A549 (cell line): ENCODE measurements at regions not wholly inside any gene's neighbourhood (a gene's known extent, or its start where the extent isn't known, plus 50 kb on each side); places are given as distances from the start of the nearest gene placed in this dataset.

Experiments
- ATAC-seq, 2 experiments: fragments of 200-7000 bp in 1 of 2; fragments of >200 bp in 1 of 2; cut with Nextera tagmentation in 1 of 2; cut with Tn5 transposase in 1 of 2; 3 replicates each; pipeline versions ENCODE4 v1.8.0 to v1.9.1; 2018 to 2020; ENCODE audit warnings: mild to moderate bottlenecking in 1 of 2, moderate library complexity in 1 of 2
- CTCF ChIA-PET: fragments of 300-600 bp; sonication (Branson Sonifier 250); formaldehyde crosslinking; extraction: SDS; loops from one replicate; lab custom pipeline; 2021; ENCODE audit warnings: antibody characterized with exemption, inconsistent platforms; lab: Yijun Ruan, JAX
- POLR2A ChIA-PET: fragments of 350-600 bp; formaldehyde crosslinking; extraction: SDS; loops from one replicate; lab custom pipeline; 2021; ENCODE audit warnings: antibody characterized with exemption, inconsistent platforms; lab: Yijun Ruan, JAX
- DNase-seq, 2 experiments: peaks; one replicate each; pipeline versions ENCODE4 v3.0.0 to v3.0.0-alpha.2; 2011 to 2016; ENCODE audit warnings: low read depth in 1 of 2, low spot score in 1 of 2
- FAIRE-seq: peaks from 2 replicates; lab custom pipeline; 2011; peaks lifted over from hg19 to GRCh38; lab: Jason Lieb, UNC
- H3K27ac ChIP-seq, 2 experiments: fragments of >200 bp; sonication (Bioruptor Twin); formaldehyde crosslinking; 3 replicates each; pipeline ENCODE4 v1.5.1; 2016 to 2017
- H3K4me1 ChIP-seq: fragments of >200 bp; sonication (Bioruptor Twin); formaldehyde crosslinking; 3 replicates; pipeline ENCODE4 v1.6.1; 2016
- H3K4me2 ChIP-seq: fragments of >200 bp; sonication (Bioruptor Twin); formaldehyde crosslinking; 3 replicates; pipeline ENCODE4 v1.6.1; 2016
- H3K4me3 ChIP-seq: fragments of >200 bp; sonication (Bioruptor Twin); formaldehyde crosslinking; 3 replicates; pipeline ENCODE4 v1.5.1; 2016
- H3K9me3 ChIP-seq: fragments of >200 bp; sonication (Bioruptor Twin); formaldehyde crosslinking; 3 replicates; pipeline ENCODE4 v1.6.1; 2016
- ATOH8 ChIP-seq: fragments of 250-450 bp; sonication (Bioruptor Pico); IDR thresholded peaks from 2 replicates; pipeline ENCODE4 v1.5.0; 2020; ENCODE audit warnings: low read depth, mild to moderate bottlenecking, moderate library complexity
- BCL3 ChIP-seq: fragments of >200 bp; sonication (Bioruptor Twin); formaldehyde crosslinking; IDR thresholded peaks from 3 replicates; pipeline ENCODE4 v1.6.1; 2016
- CBX2 ChIP-seq: fragments of 200-600 bp; sonication (generic); IDR thresholded peaks from 2 replicates; pipeline ENCODE4 v1.6.1; 2016; ENCODE audit warnings: low read depth, mild to moderate bottlenecking, borderline replicate concordance
- CBX8 ChIP-seq: fragments of 200-600 bp; sonication (generic); IDR thresholded peaks from 2 replicates; pipeline ENCODE4 v1.6.1; 2016
- EHMT2 ChIP-seq: fragments of 200-600 bp; sonication (generic); IDR thresholded peaks from 2 replicates; pipeline ENCODE4 v1.6.1; 2016; ENCODE audit warnings: antibody characterized with exemption, low read depth, mild to moderate bottlenecking, moderate library complexity
- HMGXB4 ChIP-seq: fragments of 250-450 bp; sonication (Bioruptor Pico); IDR thresholded peaks from 2 replicates; pipeline ENCODE4 v1.5.0; 2021; ENCODE audit warnings: mild to moderate bottlenecking, moderate library complexity, borderline replicate concordance
- MAFK ChIP-seq: fragments of 450-650 bp; IDR thresholded peaks from 2 replicates; pipeline ENCODE4 v1.6.1; 2014; ENCODE audit not compliant: partially characterized antibody
- MYC ChIP-seq: IDR thresholded peaks from 2 replicates; pipeline ENCODE4 v1.6.1; 2012; ENCODE audit warnings: mild to moderate bottlenecking, inconsistent platforms, low read length, improper control_type of control experiment, borderline replicate concordance
- NR3C1 ChIP-seq: fragments of >200 bp; sonication (Bioruptor Twin); formaldehyde crosslinking; IDR thresholded peaks from 3 replicates; pipeline ENCODE4 v1.6.1; 2017
- REST ChIP-seq: fragments of 200-600 bp; sonication (generic); IDR thresholded peaks from 2 replicates; pipeline ENCODE4 v1.6.1; 2016; ENCODE audit warnings: antibody characterized with exemption, mild to moderate bottlenecking, moderate library complexity
- RFX5 ChIP-seq: fragments of 450-650 bp; IDR thresholded peaks from 2 replicates; pipeline ENCODE4 v1.7.1; 2014; ENCODE audit warnings: antibody characterized with exemption, mild to moderate bottlenecking, moderate library complexity
- TP53 ChIP-seq: fragments of 250-450 bp; sonication (Bioruptor Pico); IDR thresholded peaks from 2 replicates; pipeline ENCODE4 v1.5.0; 2021; ENCODE audit warnings: mild to moderate bottlenecking, moderate library complexity
- ZSCAN20 ChIP-seq: fragments of 250-450 bp; sonication (Bioruptor Pico); IDR thresholded peaks from 2 replicates; pipeline ENCODE4 v1.8.0; 2022; ENCODE audit warnings: mild to moderate bottlenecking, moderate library complexity
- WGBS: methylation state at CpG from one replicate; pipeline ENCODE4 v1.1.6; 2017; ENCODE audit errors: missing lambda C conversion rate; 5-methylcytosine and 5-hydroxymethylcytosine counted together

- DNase-seq = no peak
- ATAC-seq = no peak
- no peak for FAIRE-seq
- Histone ChIP-seq H3K4me3 (no peak overlapping the region), H3K9me3 (no peaks in the 10 kb centered on the region), H3K27ac (no peak overlapping the region), H3K4me2 (no peak overlapping the region), H3K4me1 (no peaks in the 10 kb centered on the region)
- POLR2A ChIA-PET = no interaction called here
- CTCF ChIA-PET = interaction anchor here (0.9 kb wide), 1 partner anchor 294 kb away, joined by 3 read pairs; no protein-coding TSS in a partner anchor
- 0% methylated on average over 1 of the region's 1 CpG for WGBS
- no peak for TF ChIP-seq ATOH8 (CRISPR knock-in tag)
- TF ChIP-seq NR3C1 = no peak
- no peak for TF ChIP-seq BCL3
- no peak for TF ChIP-seq EHMT2
- TF ChIP-seq ZSCAN20 (CRISPR knock-in tag) = no peak
- no peak for TF ChIP-seq REST
Observed at GRCh38 chr1:76744989-76745388, 122.3 kb upstream of the ST6GALNAC5 start.

- H3K4me2 ChIP-seq = no peak overlapping the region
- no peak overlapping the region for H3K27ac ChIP-seq
- no peaks in the 10 kb centered on the region for H3K4me1 ChIP-seq
- FAIRE-seq (no peak), DNase-seq (no peak)
- POLR2A ChIA-PET = no interaction called here
- WGBS = 14% methylated on average over 2 of the region's 2 CpGs
- TF ChIP-seq CBX8 (no peak), RFX5 (no peak), MAFK (no peak), REST (no peak)
- TF ChIP-seq, all 56 proteins: peak for 0
- CTCF ChIA-PET = no interaction called here
- no peak for ATAC-seq
- H3K4me3 ChIP-seq = no peak overlapping the region
- no peaks in the 10 kb centered on the region for H3K9me3 ChIP-seq
Observed at GRCh38 chr1:76746206-76746605, 121.1 kb upstream of the ST6GALNAC5 start.

- 4% methylated on average over 1 of the region's 1 CpG for WGBS
Observed at GRCh38 chr1:76754730-76755129, 112.5 kb upstream of the ST6GALNAC5 start.

More at GRCh38 chr1:76754730-76755129, 112.5 kb upstream of the ST6GALNAC5 start:
- Histone ChIP-seq H3K4me3 (no peak overlapping the region), H3K9me3 (no peaks in the 10 kb centered on the region), H3K4me1 (no peaks in the 10 kb centered on the region), H3K4me2 (no peak overlapping the region), H3K27ac (no peak overlapping the region)
- ATAC-seq = no peak
- CTCF ChIA-PET = no interaction called here
- no peak for TF ChIP-seq TP53 (CRISPR knock-in tag)
- no peak for TF ChIP-seq MYC
- no peak for TF ChIP-seq CBX2
- no peak for TF ChIP-seq HMGXB4
- FAIRE-seq = no peak
- DNase-seq = no peak
- POLR2A ChIA-PET = no interaction called here
